Hepatocyte (in vitro differentiated cells): ENCODE measurements at regions not wholly inside any gene's neighbourhood (a gene's known extent, or its start where the extent isn't known, plus 50 kb on each side); places are given as distances from the start of the nearest gene placed in this dataset.

ENCODE experiments used
- EZH2 ChIP-seq: fragments of 200-600 bp; sonication (generic); IDR thresholded peaks from 2 replicates; pipeline ENCODE4 v1.6.1; 2016; ENCODE audit warnings: antibody characterized with exemption, mild to moderate bottlenecking, borderline replicate concordance
- TF ChIP-seq, protein P1 (sequence below): fragments of 200-600 bp; sonication (generic); IDR thresholded peaks from 2 replicates; pipeline ENCODE4 v1.5.1; 2016; ENCODE audit warnings: antibody characterized with exemption, mild to moderate bottlenecking; ENCODE audit not compliant: poor library complexity

DNA sequence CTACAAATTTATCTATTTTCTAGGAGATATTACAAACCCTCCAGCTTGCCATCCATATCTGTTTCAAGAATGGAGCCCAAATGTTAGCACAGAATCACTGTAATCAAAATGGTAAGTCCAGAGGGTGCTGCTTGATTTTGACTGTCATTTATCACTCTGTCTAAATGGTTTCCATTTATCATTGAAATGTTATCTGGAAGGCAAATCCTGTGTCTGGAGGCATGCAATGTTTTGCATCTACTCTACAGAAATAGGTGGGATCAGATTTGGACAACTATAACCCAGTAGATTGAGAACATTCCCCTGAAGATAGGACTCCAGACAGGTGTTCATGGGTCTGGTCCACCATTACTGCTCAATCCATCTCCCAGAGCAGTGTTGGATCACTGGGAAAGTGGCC lies 128.7 kb downstream of the MAIP1 start:
- TF ChIP-seq, protein P1, sequence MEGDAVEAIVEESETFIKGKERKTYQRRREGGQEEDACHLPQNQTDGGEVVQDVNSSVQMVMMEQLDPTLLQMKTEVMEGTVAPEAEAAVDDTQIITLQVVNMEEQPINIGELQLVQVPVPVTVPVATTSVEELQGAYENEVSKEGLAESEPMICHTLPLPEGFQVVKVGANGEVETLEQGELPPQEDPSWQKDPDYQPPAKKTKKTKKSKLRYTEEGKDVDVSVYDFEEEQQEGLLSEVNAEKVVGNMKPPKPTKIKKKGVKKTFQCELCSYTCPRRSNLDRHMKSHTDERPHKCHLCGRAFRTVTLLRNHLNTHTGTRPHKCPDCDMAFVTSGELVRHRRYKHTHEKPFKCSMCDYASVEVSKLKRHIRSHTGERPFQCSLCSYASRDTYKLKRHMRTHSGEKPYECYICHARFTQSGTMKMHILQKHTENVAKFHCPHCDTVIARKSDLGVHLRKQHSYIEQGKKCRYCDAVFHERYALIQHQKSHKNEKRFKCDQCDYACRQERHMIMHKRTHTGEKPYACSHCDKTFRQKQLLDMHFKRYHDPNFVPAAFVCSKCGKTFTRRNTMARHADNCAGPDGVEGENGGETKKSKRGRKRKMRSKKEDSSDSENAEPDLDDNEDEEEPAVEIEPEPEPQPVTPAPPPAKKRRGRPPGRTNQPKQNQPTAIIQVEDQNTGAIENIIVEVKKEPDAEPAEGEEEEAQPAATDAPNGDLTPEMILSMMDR: no peak
- TF ChIP-seq EZH2: no peak
